Erythroblast (primary cell): ENCODE measurements at regions not wholly inside any gene's neighbourhood (a gene's known extent, or its start where the extent isn't known, plus 50 kb on each side); places are given as distances from the start of the nearest gene placed in this dataset.

Experiments
- GATA1 ChIP-seq: IDR thresholded peaks from 2 replicates; pipeline ENCODE4 v1.6.1; 2011; ENCODE audit warnings: low read depth, mild to moderate bottlenecking, control low read depth, low read length, moderate library complexity
- POLR2A ChIP-seq: IDR thresholded peaks from 2 replicates; pipeline ENCODE4 v1.6.1; 2011; ENCODE audit warnings: mild to moderate bottlenecking, low read length

DNA sequence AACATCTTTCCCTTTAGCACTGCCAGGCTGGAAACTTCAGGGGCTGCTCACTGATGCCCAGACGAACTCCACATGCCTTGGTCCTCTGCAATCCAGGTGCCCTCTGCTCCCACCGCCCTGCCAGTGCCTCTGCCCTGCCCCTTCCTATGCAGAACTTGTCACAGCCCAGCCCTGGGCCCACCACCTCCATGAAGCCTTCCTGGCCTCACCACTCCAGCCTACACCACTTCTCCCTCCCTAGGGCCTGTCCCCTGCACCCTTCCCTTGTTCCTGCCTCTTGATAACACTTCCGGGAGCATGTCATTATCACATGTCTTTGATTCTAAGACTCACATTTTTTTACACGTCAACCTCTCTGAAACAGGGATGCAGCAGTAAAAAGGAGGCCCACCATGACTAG lies 627.2 kb downstream of the UQCRFS1 start:
- TF ChIP-seq POLR2A (no peak), GATA1 (no peak)
